ENCODE measurements at regions not wholly inside any gene's neighbourhood (a gene's known extent, or its start where the extent isn't known, plus 50 kb on each side); places are given as distances from the start of the nearest gene placed in this dataset.
"Not testable (repeated sequence)": the region's sequence is repeated elsewhere in the genome, so short reads cannot be mapped to it uniquely, and the experiment has no call there.

DNA sequence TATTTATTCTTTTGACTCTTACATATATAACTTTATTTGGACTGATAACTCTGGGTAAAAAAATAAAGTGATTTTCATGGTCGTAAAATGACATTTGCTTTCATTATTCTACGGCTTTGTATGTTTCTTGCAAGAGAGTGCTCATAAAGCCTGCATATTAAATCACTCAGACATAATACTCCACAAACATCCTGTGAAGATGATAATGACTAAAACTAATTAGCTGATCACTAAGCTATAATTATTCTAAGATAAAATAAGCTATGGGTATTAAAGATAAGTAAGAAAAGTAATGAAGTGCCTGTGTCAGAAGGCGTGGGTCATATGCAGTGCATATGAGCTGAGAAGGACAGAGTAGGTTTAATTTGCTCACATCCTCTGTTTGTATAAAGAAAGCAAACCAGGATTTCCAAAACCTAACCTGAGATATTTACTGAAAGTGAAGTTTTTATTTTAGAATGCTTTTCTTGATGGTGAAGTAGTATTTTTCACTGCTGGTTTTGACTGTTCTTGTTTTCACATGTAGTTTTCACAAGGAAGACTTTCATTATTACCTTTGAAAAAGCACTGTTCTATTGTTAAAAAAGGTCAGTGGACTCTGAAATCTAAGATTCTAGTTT, 278.8 kb downstream of the AMY1C start:
- peak in 1 of 2 experiments; percentile 7 for DNase-seq

DNA sequence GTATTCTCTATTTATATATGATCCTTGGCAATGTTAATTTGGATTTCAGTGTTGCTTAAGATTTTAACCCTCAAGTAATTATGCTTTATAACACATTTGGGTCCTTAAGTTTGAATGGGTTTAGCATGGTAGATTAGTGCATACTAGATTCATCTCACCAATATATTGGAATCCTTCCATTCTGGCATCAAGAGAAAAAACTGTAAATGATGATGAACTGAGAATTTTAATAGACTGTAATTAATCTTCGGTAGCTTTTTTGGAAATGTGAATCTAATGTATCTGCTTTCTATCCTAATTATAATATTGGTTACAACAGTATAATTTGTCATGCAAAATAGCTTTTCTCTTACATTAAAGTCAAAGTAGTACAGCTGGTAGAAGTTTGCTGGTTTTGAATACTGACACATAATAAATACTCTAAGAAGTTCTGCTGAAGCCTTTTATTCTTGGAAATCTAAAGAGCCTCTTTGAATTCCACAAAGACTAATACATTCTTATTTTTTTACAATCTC, 279.8 kb downstream of the AMY1C start:
- DNase-seq = no peak

DNA sequence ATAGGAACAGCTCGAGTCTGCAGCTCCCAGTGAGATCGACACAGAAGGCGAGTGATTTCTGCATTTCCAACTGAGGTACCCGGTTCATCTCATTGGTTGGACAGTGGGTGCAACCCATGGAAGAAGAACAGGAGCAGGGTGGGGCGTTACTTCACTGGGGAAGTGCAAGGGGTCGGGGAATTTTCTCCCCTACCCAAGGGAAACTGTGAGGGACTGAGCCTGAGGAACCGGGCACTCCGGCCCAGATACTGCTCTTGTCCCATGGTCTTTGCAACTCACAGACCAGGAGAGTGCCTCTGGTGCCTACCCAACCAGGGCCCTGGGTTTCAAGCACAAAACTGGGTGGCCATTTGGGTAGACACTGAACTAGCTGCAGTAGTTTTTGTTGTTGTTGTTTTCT, 307.1 kb downstream of the AMY1C start:
- no peak for DNase-seq

DNA sequence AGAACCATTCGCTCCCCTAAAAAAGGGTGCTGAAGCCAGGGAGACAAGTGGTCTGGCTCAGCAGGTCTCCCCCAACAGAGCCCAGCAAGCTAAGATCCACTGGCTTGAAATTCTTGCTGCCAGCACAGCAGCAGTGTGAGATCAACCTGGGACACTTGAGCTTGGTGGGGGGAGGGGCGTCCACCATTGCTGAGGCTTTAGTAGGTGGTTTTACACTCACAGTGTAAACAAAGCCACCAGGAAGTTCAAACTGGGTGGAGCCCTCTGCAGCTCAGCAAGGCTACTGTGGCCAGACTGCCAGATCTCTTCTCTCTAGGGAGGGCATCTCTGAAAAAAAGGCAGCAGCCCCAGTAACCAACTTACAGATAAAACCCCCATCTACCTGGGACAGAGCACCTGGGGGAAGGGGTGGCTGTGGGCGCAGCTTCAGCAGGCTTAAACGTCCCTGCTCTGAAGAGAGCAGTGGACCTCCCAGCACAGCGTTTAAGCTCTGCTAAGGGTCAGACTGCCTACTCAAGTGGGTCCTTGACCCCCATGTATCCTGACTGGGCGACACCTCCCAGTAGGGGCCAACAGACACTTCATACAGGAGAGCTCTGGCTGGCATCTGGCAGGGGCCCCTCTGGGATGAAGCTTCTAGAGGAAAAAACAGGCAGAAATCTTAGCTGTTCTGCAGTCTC, 307.7 kb downstream of the AMY1C start:
- not testable (repeated sequence) for DNase-seq

DNA sequence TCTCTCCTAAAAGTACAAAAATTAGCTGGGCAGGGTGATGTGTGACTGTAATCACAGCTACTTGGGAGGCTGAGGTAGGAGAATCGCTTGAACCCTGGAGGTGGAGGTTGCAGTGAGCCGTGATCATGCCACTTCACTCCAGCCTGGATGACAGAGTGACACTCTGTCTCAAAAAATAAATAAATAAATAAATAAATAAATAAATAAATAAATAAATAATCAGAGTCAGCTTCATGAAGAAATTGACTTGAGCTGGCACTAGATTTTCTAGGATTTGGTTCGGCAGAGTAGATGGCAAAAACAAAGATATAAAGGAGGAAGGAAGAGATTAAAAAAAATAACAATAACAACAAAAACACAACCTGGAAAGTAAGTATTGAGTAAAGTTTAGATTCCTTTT, 311.9 kb downstream of the AMY1C start:
- not testable (repeated sequence) for DNase-seq

DNA sequence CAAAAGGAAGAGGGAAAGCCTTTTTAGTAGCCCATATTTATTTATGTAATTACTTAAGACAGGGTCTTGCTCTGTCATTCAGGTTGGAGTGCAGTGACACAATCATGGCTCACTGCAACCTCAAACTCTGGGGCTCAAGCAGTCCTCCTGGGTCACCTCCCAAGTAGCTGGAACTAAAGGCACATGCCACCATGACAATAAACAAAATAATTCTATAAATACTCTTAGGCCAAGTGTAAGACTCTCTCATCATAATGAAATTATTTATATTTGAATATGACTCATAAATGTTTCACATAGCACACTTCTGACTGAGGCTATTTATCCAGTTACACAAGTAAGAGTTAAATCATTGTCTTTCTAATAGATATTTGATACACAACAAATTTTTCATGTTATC, 314.7 kb downstream of the AMY1C start:
- no peak for DNase-seq

DNA sequence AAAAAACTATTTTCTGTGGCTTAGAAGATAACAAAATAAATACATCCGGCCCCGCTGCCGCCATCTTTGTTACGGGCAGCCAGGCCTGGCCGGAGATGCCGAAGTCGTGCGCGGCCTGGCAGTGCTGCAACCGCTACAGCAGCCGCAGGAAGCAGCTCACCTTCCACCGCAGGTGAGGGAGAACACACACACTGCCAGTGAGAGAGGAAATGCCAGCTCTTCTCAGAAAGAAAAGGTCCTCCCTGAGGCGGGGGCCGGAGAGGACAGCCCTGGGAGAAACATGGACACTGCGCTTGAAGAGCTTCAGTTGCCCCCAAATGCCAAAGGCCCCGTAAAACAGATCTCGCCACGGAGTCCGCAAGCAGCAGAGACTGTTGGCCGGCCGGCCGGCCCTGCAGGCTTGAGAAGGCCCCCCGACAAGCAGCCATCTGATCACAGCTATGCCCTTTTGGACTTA, 323.2 kb downstream of the AMY1C start:
- no peak for DNase-seq

DNA sequence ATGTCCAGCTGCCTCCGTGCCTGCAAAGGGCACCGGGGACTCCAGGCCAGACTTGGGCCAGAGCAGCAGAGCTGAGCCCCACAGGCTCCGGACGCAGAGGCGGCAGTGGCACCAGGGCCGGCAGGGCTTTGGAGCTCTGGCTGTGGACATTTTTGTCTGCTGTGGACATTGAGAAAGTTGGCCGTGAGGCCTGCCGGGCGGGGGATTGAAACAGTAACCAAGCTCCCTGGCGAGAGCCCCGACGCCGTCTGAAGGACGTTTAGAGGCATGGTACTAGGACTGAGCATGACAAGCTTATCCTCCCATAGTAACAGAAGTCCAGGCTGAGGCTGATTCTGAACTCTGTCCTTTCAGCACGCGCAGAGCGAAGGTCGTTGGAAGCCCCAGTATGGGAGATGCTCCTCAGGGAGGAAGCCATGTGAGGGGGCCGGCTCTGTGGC, 323.8 kb downstream of the AMY1C start:
- no peak for DNase-seq

DNA sequence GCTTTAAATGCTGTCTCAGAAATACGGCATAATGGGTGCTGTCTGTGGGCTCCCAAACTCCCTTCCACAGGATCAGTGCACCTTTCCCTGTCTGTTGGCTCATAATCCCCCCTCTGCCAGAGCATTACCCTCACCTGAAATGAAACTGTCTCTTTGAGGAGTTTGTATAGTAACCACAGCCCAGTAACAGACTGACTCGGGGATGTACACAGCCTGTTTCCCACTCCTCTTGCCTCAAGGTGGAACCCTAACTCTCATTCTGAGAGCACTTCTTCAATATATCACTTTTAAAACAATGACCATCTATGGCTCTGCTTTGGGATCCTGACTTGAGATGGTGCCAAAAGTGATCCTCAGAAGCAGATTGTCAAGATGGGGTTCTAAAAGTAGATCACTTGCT, 332.5 kb downstream of the AMY1C start:
- DNase-seq = no peak

DNA sequence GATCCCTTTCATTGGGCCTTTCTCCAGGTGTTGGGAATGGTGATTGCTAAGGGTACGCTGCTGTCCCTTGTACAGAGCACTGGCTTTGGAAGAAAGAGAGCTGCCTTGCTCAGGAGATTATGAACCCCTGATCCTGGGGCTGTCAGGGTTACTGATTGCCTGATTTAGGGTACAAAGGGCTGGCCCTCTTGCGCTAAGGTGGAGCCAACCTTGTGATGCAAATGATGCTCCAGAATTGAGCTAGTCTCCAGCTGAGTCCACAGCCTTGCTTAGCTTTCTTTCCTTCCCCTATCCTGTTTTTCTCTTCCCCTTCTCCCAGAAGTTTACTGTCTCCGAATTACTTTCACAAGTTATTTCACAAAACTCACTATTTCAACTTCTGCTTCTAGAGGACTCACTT, 334.7 kb downstream of the AMY1C start:
- no peak for DNase-seq

DNA sequence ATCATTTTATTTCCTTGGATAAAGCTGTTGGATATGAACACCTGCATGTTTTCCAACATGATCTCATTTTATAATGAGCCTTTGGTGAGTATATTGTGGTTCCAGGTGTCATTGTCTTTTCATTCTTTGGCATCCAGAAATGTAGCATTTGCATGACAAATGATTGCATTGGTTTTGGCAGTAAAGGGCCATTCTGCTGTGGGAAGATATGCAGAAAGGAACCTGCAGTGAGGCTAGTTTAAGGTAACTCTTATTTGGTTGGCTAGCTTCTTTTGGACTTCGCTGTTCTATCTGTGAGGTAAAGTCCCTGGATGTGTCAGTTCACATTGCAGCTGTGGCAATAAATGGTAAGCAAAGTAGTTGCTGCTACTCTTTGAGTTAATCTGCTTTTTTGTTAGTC, 343.0 kb downstream of the AMY1C start:
- peak in 1 of 2 experiments; percentile 62 for DNase-seq

DNA sequence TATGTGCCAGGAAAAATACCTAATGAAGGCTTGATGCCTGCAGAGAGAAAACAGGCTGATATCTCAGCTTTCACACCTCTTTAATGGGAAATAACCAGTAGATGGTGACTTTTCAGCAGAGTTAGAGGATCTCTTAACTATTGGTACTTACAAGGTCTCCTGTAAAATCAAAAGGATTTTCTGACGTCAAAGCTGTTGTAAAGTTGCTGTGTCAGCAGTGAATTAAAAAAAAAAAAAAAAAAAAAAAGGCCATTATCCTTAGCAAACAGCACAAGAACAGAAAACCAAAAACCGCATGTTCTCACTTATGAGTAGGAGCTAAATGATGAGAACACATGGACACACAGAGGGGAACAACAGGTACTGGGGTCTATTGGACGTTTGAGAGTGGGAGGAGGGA, 349.1 kb downstream of the AMY1C start:
- no peak for DNase-seq

DNA sequence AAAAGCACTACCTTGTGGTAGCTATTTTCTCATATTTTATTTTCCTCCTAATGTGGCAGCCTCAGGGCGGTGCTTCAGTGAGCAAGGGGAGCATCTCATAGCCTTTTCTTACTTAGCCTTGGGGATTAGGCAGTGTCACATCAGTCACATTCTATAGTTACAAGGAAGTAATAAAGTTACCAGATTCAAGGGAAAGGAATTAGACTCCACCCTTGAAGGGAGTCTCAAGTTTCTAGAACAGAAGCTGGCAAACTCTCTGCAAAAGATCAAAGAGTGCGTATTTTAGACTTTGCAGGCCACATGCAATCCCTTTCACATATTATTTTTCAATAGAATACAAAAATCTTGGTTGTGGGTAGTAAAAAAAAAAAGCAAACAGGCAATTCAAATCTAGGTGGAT, 350.4 kb downstream of the AMY1C start:
- no peak for DNase-seq

DNA sequence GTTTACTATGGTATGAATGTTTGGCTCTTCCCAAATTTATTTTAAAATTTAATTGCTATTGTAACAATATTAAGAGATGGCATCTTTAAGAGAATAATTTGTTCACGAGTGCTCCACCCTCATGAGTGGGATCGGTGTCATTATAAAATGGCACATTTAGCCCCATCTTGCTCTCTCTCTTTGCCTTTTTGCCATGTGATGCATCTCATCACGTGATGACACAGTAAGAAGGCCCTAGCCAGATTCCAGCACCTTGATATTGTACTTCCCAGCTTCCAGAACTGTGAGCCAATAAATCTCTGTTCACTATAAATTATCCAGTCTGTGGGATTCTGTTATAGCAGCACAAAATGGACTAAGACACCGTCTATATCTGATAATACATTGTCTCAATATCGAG, 355.8 kb downstream of the AMY1C start:
- no peak for DNase-seq

DNA sequence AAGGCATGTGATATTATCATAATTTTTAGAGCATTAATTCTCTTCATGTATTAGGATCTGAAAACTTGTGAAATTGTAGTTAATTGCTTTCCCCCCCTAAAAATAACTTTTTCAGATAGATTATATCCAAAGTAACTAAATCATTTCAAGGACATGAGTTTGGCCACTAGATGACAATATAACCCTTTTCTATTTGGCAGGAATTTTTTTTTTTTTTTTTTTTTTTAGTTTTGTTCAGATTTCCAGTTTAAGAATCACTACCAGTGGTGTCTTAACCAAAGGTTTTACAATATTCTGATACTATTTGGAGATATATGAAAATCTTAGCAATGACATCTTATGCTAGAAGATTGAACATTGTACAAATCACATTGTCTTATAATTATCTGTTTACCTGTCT, 370.8 kb downstream of the AMY1C start:
- no peak for DNase-seq

DNA sequence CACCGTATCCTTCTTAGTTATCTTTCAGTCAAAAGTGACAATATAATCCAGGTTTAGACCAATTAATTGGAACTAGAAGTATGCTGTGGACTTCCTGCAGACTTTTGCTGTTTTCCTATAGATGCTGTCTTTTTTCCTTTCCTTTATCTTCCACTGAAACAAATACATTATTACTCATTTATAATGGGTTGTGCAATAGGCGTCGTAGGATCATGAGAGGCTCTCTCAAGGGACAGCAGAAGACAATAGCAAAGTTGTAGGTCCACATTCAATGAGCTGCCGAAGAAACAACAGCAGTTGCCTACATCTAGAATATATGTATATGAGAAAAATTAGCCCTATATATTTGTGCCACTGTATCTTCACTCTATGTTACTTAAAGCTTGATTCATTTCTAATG, 371.6 kb downstream of the AMY1C start:
- no peak for DNase-seq

DNA sequence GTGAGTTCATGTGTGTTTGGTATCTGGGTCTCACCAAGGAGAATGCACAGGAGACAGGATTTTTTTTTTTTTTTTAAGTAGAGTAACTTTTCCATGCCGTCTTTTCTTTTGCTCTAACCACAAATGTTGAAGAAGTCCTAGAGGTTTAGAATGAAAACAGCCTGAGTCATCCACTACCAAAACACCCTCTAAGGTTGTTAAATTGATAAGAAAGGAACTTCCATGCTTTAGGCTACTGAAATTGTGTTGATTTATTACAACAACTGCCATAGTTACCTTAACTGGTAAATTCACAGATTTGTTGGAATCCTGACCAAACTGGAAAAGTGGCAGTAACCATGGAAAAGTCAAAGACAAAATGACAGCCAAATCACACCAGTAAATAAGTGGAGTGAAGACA, 375.6 kb downstream of the AMY1C start:
- no peak for DNase-seq

DNA sequence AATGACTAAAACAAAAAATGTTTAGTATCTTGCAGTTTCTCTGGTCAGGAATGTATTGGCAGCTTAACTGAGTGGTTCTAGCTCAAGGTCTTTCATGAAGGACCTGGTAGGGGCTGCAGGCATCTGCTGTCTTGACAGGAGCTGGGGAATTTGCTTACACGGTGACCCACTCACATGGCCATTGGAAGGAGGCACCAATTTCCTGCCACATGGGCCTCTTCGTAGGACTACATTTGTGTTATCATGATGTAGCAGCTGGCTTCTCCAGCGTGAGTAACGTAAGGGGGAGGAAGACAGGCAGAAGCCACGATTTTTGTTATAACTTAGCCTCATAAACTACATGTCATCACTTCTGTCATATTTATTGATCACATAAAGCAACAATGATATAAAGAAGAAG, 376.3 kb downstream of the AMY1C start:
- DNase-seq = no peak

DNA sequence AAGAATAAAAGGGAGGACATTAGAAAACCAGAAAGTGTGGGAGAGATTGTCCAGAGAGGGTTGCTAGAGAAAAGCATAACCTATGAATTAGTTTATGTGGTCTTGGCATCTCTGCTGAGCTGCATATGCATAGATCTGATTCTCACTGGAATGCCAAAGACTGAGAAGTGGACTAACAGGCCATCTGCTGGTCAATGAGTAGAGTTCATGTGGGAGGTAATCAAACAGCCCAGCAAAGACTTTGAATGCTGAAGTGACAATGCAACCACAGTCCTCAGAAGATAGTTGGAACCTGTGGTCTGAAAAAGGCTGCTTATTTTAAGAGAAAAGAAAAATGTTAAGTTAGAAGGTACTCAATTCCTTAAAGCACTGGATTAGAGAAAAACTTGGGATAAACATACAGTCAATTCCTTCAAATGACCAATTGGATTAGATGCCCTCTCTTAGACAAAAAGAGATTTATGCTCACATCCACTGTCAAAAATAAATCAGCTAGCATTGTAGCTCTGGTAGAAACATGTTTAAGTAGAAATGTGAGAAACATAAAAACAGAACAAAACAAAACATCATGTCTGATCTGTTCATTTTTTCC, 382.8 kb downstream of the AMY1C start:
- DNase-seq = peak in 1 of 2 experiments; percentile 58

DNA sequence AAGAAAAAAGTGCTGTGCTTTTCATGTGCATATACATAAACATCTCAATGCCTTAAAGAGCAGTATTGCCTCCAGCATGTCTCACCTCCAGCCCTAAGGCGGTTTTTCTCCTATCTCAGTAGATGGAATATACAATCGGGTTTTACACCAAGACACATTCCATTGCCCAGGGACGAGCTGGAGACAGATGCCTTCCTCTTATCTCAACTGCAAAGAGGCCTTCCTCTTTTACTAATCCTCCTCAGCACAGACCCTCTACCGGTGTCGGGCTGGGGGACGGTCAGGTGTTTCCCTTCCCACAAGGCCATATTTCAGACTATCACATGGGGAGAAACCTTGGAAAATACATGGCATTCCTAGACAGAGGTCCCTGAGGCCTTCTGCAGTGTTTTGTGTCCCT, 385.3 kb downstream of the AMY1C start:
- DNase-seq = not testable (repeated sequence)

DNA sequence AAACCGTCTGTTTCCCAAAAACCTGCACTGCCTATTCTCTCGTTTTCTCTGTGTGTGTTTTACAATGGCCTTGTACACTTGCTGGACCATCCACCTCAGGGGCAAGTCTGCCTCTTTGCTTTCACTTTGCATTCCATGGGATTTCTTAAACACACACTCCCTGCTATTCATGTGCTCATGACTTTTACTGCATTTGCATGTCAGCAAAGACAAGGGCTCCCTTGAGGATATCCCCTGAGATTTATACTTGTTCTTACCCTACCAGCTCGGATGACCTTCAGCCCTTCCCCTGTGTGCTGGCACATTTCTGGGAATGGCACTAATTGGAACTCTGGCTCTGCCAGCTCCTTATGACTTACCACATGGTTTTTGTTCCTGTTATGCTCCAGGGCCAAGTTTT, 386.9 kb downstream of the AMY1C start:
- DNase-seq = no peak

DNA sequence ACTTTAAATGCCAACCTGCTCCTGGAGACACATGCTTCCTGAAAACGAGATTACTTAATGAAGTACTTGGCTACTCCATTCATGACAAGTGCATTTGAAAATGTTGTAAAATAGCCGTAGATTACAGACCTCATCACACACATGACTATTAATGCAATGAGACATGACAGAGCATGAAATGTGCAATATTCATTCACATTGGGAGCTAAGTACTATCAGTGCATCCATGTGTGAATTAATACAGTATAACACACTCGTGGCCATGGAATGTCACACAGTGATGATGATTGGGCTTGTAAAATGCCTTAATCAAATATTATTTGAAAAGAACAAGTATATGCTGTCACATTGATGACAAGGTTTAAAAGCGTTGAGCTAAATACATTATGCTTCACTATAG, 407.0 kb downstream of the AMY1C start:
- DNase-seq = no peak

DNA sequence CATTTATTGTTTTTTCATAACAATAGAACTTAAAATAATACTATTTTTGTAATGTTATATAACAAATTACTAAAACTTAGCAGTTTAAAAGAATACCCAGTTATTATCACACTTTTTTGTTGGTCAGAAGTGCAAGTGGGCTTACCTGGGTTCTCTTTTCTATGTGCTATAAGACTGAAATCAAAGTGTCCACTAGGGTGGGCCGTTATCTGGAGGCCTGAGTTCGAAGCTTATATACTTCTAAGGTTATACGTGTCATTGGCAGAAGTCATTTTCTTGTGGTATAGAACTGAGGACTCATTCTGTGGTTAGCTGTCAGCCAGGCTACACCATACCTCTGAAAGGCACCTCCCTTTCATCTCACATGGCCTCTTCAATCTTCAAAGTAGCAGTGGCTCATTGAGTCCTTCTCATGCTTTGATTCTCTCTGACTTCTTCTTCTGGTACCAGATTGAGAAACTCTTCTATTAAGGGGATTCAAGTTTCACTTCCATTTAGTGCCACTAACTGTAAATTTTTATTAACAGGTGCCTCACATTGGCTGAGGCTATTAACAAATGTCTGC, 414.3 kb downstream of the AMY1C start:
- DNase-seq = no peak

DNA sequence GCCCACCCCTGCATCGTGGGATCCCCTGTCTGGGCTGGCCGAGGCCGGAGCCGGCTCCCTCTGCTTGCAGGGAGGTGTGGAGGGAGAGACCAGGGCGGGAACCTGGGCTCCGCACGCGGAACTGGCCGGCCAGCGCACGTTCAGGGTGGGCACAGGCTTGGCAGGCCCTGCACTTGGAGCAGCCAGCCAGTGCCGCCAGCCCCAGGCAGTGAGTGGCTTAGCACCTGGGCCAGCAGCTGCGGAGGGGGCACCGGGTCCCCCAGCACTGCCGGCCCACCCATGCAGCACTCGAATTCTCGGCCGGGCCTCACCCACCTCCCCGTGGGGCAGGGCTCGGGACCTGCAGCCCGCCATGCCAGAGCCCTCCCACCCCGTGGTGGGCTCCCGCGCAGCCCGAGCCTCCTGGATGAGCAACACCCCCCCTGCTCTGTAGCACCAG, 422.6 kb downstream of the AMY1C start:
- no peak for DNase-seq

All from NCI-H2081 (cell line).